Coronary artery (tissue), 2 donors: ENCODE measurements at regions not wholly inside any gene's neighbourhood (a gene's known extent, or its start where the extent isn't known, plus 50 kb on each side); places are given as distances from the start of the nearest gene placed in this dataset.

ENCODE experiments used
- DNase-seq: peaks from one replicate; pipeline ENCODE4 v3.0.0-alpha.2; 2017; ENCODE audit warnings: low spot score
- H3K27ac ChIP-seq, 2 donors: fragments of 200-600 bp; sonication (generic); one replicate each; pipeline ENCODE4 v1.5.1; 2016 to 2019
- H3K4me3 ChIP-seq: fragments of 200-600 bp; sonication (generic); 2 replicates; pipeline ENCODE4 v1.5.1; 2016; ENCODE audit warnings: mild to moderate bottlenecking, moderate library complexity
- CTCF ChIP-seq: fragments of 200-600 bp; sonication (generic); IDR thresholded peaks from one replicate; pipeline ENCODE4 v1.5.1; 2019; ENCODE audit warnings: antibody characterized with exemption

GRCh38 chr3:79928687-79929408, 161.1 kb upstream of the ROBO1 start:
- DNase-seq = no peak
- Histone ChIP-seq H3K4me3 (no peak overlapping the region), H3K27ac (no peak overlapping the region)
- TF ChIP-seq CTCF = no peak

GRCh38 chr3:79926522-79926921, 158.7 kb upstream of the ROBO1 start:
- Histone ChIP-seq H3K4me3 (no peak overlapping the region), H3K27ac (no peak overlapping the region)
- DNase-seq = no peak
- no peak for TF ChIP-seq CTCF

- Histone ChIP-seq H3K27ac (no peak overlapping the region), H3K4me3 (no peak overlapping the region)
- TF ChIP-seq CTCF = no peak
- no peak for DNase-seq
Observed at GRCh38 chr3:79922633-79923032, 154.8 kb upstream of the ROBO1 start.

GRCh38 chr3:79917561-79917960, 149.8 kb upstream of the ROBO1 start:
- no peak overlapping the region for H3K27ac ChIP-seq
- H3K4me3 ChIP-seq = no peak overlapping the region
- no peak for TF ChIP-seq CTCF
- no peak for DNase-seq

- H3K27ac ChIP-seq = no peak overlapping the region
- no peak overlapping the region for H3K4me3 ChIP-seq
- no peak for DNase-seq
- TF ChIP-seq CTCF = no peak
Observed at GRCh38 chr3:79910337-79910736, 142.5 kb upstream of the ROBO1 start.

GRCh38 chr3:79906106-79906505, 138.3 kb upstream of the ROBO1 start:
- no peak overlapping the region for H3K27ac ChIP-seq
- no peak for TF ChIP-seq CTCF
- H3K4me3 ChIP-seq = no peak overlapping the region
- DNase-seq = no peak

GRCh38 chr3:79902151-79902550, 134.4 kb upstream of the ROBO1 start:
- no peak for DNase-seq
- TF ChIP-seq CTCF = no peak
- Histone ChIP-seq H3K27ac (no peak overlapping the region), H3K4me3 (no peak overlapping the region)
